Stomach (tissue), 4 donors: ENCODE measurements at regions not wholly inside any gene's neighbourhood (a gene's known extent, or its start where the extent isn't known, plus 50 kb on each side); places are given as distances from the start of the nearest gene placed in this dataset.

Experiments
- CTCF ChIP-seq, 7 experiments: fragments of 450-650 bp in 4 of 7; fragments of 200-600 bp in 3 of 7; sonication (generic) in 3 of 7; IDR thresholded peaks; one replicate each; pipeline ENCODE4 v1.5.1; 2016 to 2019; ENCODE audit warnings: antibody characterized with exemption in 7 of 7, control low read depth in 2 of 7, mild to moderate bottlenecking in 1 of 7
- POLR2A ChIP-seq, 4 donors: fragments of 450-650 bp; IDR thresholded peaks; one replicate each; pipeline ENCODE4 v1.6.1; 2016; ENCODE audit warnings: antibody characterized with exemption in 4 of 4, control low read depth in 2 of 4, mild to moderate bottlenecking in 1 of 4, moderate library complexity in 1 of 4
- POLR2AphosphoS5 ChIP-seq, 3 donors: sonication (generic); formaldehyde crosslinking; IDR thresholded peaks; one replicate each; pipeline ENCODE4 v1.6.1; 2016; ENCODE audit warnings: antibody characterized with exemption in 3 of 3

- TF ChIP-seq CTCF (IDR thresholded peaks at IDR 0.05) (no peak), POLR2A (IDR thresholded peaks at IDR 0.05) (no peak), POLR2AphosphoS5 (IDR thresholded peaks at IDR 0.05) (no peak)
These were observed 110.4 kb upstream of the SLC27A6 start for GRCh38 chr5:128854931-128855330.
